Hepatocyte (in vitro differentiated cells): ENCODE measurements at regions not wholly inside any gene's neighbourhood (a gene's known extent, or its start where the extent isn't known, plus 50 kb on each side); places are given as distances from the start of the nearest gene placed in this dataset.

ENCODE experiments used
- CTCF ChIP-seq: fragments of 200-600 bp; sonication (generic); IDR thresholded peaks from 2 replicates; pipeline ENCODE4 v1.5.1; 2016; ENCODE audit warnings: antibody characterized with exemption, mild to moderate bottlenecking; ENCODE audit not compliant: poor library complexity
- EZH2phosphoT487 ChIP-seq: fragments of 200-600 bp; sonication (generic); IDR thresholded peaks from one replicate; pipeline ENCODE4 v1.6.1; 2018; ENCODE audit warnings: antibody characterized with exemption, mild to moderate bottlenecking, low read depth, moderate library complexity; ENCODE audit not compliant: unreplicated experiment, severe bottlenecking

DNA sequence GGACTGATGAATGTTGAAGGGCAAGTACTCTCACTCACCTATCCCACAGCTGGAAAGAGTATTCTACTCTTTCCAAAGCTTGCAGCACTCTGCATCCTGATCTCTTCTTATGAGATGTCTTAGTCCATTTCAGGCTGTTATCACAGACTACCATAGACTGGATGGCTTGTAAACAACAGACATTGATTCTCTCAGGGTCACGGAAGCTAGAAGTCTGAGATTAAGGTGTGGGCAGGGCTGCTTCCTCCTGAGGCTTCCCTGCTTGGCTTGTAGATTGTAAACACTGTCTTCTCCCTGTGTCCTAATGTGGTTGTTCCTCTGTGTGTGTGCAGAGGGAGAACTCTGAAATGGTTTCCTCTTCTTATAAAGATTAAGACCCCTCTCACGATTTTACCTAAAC lies 131.2 kb downstream of the MXRA5 start:
- TF ChIP-seq CTCF (no peak), EZH2phosphoT487 (no peak)
